Activated CD4-positive, CD25-positive, alpha-beta regulatory T cell treated with anti-CD3 and anti-CD28 coated beads, Interleukin-2, amount 50 U/mL, for 24 hours (primary cell): ENCODE measurements at regions not wholly inside any gene's neighbourhood (a gene's known extent, or its start where the extent isn't known, plus 50 kb on each side); places are given as distances from the start of the nearest gene placed in this dataset.
"Not testable (repeated sequence)": the region's sequence is repeated elsewhere in the genome, so short reads cannot be mapped to it uniquely, and the experiment has no call there.

ENCODE experiments used
- ATAC-seq, 2 donors: fragments of 150-1000 bp; cut with Tn5 transposase; one replicate each; pipeline ENCODE4 v1.10.0; 2021; ENCODE audit warnings: mild to moderate bottlenecking in 1 of 2, moderate library complexity in 1 of 2

DNA sequence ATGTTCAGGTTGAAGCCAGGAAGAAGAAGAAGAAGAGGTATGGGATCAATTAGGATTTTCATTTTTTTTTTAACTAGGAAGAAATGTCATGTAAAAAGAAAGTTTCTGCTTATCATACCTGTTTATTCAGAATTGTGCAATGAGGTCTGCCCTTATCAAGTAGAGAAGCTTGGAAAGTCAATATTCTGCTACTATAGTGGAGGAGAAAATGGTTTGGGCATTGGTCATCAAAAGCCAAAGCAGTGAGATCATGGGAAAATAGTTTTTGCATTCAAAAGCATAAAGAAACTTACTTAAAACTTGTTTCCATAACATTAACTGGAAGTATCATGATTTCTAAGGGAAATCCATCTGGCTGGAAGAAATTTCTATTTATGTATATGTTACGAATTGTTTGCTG is 1239.2 kb downstream of the NSUN3 start:
- no peak for ATAC-seq

DNA sequence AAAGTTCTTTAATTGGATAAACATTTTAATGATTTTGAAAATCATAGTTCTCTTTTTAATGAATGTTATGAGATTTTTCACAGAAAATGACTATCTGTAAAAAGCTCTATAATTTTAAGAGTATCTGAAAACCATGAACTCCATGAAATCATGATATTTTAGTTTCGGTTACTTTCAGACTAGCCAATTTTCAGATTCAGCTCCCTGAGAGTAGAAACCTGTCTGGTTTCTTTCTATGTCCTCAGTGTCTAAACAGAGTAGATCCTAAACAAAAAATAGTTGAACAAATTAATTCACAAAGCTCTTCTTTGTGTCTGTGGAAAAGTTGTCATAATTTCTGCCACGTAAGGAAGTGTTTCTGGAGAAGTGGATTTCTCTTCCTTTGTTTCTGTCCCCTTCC is 1247.7 kb downstream of the NSUN3 start:
- no peak for ATAC-seq

DNA sequence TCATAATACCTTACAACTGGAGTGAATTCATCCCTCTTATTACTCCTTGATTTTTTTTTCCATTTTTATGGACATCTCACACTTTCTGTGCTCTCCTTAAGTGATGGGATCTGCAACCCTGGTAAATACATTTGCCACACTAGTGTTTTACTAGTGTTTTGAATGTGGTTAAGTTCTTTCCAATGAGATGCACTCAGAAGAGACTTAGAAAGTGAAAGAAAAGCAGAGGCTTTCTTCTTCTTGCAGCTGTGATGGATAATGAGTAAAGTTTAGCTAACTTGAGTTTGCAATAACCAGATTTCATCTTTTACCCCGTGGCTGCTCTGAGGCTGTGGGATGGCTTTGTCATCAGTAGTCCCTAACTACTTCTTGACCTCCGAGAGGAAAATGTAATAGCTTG is 1248.4 kb downstream of the NSUN3 start:
- ATAC-seq: no peak

DNA sequence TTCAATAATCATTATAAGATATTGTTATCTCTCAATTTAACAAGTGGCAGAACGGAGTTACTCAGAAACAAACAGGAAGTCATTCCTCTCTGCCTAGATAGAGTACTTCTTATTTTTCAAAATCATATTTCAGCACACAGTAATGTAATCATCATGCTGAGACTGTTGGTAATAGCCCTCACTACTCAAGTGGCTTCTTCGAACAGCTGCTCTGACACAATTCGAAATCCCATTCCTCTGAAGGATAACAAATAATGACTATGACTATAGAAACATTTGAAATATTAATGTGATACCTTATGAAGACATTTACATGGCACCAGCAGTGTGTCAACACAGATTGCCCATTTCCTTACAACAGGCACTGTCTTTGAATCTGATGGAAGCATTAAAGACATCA is 1249.8 kb downstream of the NSUN3 start:
- no peak for ATAC-seq

DNA sequence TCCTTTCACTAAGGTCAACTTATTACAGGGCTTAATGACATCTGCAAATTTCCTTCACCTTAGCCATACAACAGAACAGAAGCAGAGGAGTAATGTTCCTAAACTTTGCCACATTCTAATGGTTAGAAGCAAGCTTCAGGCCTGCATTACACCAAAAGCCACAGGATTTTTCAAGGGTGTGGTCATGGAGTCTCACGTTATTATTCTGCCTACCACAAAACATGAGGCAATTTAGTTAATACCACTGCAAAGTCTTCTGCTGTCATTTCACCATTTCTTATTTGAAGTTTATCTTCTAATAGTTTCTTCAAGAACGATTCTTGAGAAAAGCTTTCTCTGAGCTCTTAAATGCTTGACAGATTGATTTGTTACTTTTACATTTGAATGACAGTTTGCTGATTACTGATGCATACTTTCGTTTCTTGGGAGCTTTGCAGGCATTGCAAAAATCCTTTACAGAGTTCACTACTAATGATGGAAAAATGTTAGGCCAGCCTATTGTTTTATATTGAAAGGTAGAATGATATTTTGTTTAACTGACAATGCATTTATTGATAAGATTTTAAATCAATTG is 1257.1 kb downstream of the NSUN3 start:
- ATAC-seq: no peak

DNA sequence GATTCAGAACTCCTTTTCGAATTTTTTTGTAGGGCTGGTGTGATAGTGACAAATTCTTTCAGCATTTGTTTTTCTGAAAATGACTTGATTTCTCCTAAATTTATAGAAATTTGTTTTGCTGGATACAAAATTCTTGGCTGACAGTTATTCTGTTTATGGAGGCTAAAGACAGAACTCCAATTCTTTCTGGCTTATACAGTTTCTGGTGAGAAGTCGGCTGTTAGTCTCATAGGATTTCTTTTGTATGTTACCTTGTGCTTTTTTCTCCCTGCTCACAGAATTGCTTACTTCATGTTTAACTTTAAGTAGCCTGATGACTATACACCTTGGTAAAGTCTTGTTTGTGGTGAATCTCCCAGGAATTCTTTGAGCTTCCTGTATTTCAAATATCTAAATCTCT is 1264.6 kb downstream of the NSUN3 start:
- ATAC-seq: no peak

DNA sequence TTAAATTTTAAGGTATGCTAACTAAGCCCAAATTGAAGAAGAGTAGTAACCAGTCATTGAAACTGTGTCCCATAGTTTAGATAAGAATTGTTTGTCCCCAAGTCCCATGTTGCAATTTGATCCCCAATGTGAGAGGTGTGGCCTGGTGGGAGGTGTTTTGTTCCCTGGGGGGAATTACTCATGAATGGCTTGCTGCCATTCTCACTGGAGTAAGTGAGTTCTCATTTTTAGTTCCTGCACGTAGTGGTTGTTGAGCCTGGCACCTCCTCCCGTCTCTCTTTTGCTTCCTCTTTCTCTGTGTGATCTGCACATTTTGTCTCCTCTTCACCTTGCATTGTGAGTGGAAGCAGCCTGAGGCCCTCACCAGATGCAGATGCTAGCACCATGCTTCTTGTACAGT is 1271.0 kb downstream of the NSUN3 start:
- no peak for ATAC-seq

DNA sequence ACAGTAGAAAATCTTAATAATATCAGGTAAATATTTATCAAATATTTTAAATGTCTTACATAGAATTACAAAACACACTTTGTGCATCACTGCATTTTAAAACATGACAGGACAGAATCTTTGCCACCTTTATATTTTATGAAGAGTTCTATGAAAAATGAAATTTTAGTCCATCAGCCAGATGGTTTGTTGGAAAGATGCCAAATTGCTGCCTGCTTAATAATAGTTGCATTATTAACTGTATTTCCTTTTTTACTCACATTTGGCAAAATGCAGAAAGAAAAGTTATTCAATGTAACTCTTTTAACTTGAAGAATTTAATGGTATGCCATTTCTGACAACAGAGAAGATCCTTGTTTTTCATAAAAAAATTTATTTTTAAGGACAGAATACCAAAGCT is 1271.6 kb downstream of the NSUN3 start:
- no peak for ATAC-seq

DNA sequence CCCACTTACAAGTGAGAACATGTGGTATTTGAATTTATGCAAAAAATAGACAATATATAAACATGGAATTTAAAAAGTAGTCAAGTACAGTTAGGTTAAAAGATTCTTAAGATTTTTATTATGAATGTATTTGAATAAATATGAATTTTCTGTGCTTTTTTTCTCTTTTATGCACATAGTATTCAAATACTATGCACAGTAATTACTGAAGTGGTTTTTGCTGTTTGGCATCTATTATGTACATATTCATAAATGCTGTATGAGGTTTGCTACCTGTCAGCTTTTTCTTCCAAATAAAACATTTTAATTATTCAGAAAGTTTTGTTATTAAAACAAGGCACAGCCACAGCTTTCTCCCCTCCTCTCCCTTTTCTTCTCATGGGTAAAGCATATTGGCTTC is 1272.7 kb downstream of the NSUN3 start:
- ATAC-seq: no peak

DNA sequence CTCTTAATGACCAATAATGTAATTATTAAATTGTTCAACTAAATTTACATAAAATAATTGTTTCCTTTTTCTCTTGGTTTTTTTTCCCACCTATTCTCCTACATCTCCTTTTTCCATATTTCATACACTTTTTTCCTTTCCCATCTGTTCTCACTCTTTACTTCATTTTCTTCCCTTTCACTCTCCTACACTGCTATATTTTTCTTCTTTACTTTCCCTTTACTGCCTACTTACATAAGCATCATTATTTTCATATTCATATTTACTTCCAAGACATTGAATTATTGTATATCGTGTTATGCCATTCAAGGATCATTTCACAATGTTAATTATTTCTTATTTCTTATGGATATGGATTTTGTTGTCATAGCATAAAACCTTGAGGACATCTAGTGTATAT is 1275.6 kb downstream of the NSUN3 start:
- no peak for ATAC-seq

DNA sequence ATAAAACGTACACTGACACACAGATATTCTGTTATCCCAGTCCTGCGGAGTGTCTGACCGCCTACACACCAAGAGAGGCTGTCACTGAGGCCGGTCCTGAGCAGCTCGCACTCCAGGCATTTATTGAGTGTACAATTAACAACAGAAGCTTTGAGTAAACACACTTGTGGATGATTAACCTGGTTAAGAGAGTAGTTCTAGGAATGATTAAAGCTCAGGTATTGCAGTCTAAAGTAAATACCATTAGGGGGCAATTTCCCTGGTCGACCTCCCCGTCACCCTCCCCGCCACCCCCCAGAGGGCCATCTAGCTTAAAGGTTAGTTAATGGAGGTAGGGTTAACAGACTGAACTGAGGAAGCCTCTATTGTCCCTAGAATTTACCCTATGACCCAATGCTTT is 1278.5 kb downstream of the NSUN3 start:
- no peak for ATAC-seq

DNA sequence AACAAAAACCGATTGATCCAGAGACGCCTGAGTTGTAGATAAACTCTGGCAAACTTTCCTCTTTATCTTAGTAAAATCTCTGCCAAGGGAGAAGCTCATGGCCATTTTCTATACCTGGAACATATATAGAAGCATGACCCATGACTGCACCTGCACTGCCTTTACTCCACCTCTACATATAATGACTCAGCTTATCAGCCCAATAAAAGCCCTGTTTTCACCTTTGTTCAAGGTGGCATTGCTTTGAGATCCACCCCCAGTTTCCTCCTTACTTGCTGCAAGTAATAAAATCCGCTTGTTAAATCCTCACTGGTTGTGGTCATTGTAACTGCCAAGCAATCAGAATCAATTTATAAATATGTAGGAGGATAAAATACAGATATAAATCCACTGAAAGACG is 1280.4 kb downstream of the NSUN3 start:
- no peak for ATAC-seq

DNA sequence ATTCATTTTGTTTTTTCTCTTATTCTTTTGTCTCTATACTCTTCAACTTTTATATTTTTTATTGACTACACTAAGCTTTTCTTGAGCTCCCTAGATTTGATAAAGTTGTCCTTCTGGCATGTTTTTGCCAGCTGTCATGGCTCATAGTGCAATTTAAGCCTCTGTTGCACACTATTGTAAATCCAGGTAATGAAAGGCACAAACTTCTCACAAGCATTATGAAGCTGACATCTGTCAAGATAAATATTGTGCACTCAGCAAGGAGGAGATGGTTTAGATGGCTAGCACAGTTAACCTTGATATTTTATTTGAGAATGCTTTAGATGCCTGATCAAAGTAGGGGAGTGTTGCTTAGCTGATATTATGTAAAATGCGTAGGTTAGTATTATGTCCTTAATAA is 1280.9 kb downstream of the NSUN3 start:
- no peak for ATAC-seq

DNA sequence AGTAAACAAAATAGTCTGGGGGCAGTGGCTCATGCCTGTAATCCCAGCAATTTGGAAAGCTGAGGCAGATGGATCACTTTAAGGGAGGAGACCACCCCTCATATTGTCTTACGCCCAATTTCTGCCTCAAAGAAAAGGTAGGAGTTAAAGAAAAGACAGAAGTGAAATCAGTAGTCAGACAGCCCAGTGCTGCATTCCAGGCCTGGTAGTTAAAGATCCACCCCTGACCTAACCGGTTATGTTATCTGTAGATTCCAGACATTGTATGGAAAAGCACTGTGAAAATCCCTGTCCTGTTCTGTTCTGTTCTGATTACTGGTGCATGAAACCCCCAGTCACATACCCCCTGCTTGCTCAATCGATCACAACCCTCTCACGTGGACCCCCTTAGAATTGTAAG is 1285.1 kb downstream of the NSUN3 start:
- ATAC-seq: not testable (repeated sequence)

DNA sequence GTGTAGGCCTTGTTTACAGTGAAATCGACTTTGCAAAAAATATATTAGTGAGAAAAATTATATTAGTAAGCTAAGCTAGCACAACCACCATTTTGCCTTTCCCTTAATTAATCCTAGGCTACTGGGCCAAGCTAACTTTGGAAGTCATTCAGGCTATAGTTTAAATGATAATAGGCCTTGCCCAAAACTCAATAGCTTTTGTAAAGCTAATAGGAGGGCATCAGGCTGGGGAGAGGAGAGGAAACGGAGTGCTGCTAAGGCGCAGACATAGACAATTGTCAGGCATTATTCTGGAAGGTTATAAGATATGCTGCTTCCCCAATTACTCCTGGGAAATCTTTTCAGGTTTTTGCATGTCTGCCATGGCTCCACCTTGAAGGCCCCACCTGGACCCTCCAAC is 1286.0 kb downstream of the NSUN3 start:
- no peak for ATAC-seq

DNA sequence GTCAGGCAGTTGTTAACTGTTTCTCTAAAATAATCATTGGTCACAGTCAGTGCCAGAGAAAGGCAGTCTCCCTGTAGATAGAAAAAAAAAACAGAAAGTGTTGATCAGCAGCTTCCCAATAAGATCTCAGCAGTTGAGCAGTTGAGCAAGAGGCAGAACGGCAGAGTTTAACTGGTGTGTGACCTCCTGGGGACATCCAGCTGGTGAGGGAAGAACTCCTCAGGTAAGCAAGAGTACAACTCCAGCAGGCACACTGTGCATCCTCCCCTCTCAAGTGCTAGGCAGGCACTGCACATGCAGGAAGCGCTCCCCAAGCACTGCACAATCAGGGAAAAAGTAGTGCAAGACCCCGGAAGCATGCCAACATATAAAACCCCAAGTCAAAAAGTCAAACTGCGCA is 1287.2 kb downstream of the NSUN3 start:
- ATAC-seq: no peak

DNA sequence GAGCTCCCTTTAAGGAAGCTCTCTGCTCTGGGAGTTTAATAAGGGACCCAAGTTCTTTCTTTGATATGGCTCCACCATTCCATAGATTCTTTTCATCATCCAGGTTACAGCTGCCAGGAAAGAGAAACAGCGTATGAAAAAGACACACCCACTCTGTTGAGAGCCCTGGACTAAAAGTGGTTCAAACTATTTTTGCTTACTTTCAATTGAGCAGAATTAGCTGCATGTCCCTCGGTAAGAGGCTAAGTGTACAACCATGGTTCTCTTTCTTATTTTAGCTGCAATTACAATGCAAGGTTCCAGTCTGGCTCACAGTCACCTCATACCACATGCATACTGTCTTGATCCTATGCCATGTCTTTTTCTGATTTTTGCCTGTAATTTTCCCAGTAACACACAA is 1288.3 kb downstream of the NSUN3 start:
- ATAC-seq: no peak

DNA sequence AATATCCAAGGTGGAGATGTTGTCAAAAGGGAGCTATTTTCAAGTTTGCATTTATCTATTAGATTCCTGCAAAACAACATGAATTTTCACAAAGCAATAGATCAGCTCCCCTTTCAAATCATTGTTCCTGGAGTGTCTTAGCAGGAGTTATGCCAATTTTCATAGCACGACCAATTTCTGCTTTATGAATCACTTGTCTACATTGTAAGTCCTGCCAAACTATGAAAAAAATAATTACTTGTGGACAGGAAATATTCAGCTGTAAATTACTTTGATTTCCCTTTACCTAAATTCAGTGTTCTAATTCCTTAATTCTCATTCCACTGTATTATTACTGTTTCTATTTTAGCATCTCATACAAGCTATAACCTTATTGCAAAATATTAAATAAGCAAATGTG is 1289.6 kb downstream of the NSUN3 start:
- no peak for ATAC-seq

DNA sequence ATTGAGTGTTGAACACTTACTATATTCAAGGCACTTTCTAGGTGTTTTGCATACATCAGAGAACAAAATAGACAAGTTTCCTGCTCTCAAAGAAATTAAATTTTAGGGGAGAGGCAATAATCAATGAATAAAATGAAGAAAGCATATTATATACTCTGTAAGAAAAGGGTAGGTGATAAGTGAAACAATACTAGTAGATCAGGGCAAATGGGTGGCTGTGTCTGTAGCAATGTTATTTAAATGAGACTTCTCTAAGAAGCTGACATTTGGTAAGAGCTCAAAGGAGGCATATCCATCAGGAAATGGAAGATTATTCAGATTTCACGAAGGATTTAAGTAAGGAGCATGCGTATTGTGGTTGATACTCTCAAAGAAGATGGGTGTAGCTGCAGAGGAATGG is 1291.6 kb downstream of the NSUN3 start:
- no peak for ATAC-seq

DNA sequence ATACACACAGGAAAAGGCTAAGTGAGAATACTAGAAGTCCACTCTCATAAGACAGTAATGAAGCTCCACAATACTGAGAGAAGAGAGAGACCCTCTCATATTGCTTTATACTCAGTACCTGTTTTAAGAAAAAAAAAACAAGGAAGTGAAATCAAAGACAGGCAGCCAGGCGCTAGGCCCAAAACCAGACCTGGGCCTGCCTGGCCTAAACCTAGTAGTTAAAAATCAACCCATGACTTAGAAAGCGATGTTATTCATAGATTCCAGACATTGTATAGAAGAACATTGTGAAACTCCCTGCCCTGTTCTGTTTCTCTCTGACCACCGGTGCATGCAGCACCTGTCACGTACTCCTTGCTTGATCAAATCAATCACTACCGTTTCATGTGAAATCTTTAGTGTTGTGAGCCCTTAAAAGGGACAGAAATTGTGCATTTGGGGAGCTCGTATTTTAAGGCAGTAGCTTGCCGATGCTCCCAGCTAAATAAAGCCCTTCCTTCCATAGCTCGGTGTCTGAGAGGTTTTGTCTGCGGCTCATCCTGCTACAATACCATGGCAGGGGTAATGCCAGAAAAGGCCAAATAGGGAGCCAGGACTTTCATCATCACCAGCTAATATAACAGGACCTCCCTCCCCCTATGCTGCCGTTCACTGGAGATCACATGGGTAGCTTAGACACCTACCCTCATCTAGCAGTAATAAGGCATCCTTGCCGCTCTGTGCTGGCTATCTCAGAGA is 1294.1 kb downstream of the NSUN3 start:
- no peak for ATAC-seq

DNA sequence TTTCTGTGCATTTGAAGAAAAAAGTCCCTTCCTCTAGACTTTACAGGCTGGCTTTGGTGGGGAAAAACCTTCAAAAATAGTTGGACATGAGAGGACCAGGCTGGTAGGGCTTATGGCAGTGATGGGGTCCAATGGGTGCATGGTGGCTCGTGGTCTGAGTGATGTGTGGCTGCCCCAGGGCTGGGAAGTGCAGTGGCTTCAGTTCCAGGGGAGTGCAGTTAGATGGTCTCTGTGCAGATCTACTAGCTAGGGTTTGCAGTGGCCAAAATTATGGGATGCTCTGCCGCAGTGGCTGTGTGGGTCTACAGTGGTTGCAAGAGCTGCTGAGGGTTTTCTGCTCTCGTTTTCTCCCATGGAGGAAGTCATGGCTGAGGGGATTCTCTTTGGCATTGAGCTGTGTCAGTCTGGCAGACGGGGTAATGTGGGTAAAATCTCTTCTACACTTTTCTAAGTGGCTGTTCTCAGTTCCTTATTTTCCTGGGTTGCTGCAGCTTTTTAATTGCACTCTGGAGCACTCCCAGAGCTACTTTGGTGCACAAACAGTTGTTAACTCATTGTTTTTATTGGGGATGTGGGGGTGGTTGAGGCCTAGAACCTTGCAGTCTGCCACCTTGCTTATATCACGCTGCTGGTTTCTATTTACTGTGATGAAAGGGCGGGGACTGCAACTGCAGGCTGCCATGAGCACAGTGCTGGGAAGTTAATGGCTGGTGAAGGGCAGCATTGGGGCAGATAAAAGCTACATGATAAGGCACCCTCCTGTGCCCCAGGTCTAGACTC is 1324.6 kb downstream of the NSUN3 start:
- no peak for ATAC-seq

DNA sequence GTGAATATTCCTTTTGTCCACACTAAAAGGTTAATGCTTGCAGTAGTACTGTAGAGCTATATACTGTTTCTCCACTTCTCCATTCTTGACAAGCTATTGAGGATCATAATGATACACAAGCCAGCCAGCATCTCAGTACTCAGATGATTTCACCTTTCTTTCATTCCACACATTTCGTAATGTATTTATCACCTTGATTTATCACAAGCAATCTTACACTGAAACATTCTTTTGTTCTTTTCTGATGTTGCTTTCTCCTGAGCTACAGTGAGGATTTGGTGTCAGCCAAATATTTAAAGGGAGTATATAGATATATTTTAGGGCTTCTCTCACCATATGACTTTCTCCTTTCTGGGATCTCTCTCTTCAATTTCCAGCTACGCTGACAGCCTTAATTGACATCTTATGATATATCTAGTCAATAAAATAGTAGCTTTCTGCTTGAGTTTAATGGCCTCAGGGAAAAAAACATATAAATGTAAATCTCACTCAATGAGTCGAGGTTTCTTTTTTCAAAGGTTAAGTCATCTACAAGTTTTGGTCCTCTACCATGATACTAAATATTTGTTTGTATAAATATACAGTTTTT is 1327.0 kb downstream of the NSUN3 start:
- no peak for ATAC-seq

DNA sequence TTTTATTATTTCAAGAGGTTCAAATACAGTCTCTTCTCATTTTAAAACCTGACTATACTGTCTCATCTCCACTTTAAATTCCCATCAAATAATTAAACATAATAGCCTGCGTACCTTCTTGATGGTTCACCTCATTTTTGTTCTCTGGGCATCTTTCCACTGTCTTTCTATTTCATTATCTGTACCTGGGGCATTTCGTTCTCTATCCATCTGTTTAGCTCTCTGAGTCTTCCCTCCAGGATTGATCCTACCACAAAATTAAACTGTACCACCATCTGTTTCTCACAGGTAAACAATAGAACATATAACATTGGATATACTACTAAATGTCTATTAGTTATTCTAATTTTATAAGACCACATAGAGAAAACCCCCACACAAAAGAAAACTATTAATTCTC is 1331.4 kb downstream of the NSUN3 start:
- ATAC-seq: no peak

DNA sequence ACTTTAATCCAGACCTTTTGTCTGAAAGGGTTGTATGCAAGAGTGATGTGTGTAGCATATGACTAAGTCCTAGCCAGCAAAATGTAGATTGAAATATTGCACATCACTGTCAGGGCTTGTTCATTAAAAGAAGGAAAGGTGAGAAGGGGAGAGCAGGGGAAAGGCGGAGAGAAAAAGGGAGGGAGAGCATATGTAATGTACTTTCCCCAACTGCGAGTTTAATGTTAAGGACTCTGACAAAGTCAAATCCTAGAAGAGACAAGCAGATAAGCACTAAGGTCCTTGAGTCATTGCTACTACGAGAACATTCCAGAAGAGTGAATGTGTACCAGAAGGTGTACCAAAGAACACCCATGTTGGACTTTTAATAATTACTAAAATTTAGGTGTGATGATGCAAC is 1336.7 kb downstream of the NSUN3 start:
- ATAC-seq: no peak
